Endometrial microvascular endothelial cells (primary cell): ENCODE measurements at regions not wholly inside any gene's neighbourhood (a gene's known extent, or its start where the extent isn't known, plus 50 kb on each side); places are given as distances from the start of the nearest gene placed in this dataset.

ENCODE experiments used
- in situ Hi-C: cut with HindIII; loops from 2 replicates; pipeline ENCODE4 v1.10.0; 2017; ENCODE audit warnings: low sequenced_read_pairs, low pct_unique_long_range_greater_than_20kb; ENCODE audit errors: inconsistent ontology term

DNA sequence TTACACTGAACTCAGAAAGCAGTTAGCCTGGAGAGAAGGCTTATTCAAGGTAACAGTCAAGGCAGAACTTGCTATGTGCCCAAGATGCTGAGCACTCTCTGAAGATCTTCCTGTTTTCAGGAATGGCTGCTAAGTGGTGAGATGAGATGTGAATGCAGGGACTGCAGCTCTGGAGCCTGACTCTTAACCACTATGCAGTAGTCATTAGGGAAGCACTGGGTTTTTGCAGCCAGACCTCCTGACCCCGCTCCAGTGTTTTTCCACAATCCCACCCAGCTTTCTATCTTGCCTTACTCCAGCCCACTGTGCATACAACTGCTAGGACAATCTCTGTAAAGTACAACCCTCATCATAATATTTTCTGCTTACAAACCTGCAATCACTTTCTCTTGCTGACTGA, 95.2 kb upstream of the LNX1 start:
- in situ Hi-C loops = no loop called here

DNA sequence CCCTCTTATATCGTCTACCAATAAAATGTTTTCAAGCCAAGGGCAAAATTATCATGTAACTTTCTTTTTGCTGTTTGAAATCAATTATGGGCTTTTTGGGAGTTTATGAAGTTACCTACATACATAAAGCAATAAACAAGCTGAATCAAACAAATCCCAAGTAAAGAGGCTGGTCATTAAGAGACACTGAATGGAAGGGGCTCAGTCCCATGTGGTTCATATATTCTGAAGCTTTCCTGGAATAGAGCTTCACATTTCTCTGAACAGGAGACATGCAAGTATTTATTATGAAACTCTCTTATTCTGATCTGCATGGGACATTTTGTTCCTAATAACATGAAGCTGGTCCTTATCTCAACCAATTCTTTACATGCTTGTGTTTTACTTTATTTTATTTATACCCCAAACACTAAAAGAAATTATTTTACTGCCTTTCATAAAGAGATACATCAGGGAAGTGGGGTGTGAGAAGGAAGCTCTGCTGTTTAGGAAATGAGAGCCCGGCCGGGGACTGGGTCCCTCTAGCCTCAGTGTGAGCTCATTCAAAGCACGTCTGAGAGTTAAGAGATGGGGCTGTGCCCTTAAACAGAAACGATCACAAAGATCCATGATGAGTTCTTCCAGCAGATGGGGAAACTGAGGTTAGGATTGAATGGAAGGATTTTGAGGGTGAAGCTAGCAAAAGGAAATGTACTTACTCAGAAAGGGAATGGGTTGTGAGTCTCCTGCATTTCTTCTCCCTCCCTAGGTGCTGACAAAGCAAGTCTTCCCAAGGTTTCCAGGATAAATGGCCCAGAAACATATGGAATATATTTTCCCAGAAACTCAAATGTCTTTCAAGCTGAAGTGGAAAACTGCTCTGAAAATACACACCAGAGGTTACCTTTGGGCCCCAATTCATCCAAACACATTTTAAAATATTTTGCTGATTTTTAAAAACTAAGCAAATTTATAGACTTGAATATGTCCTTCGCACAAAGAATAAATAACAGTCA, 93.1 kb upstream of the LNX1 start:
- in situ Hi-C loops = no loop called here

DNA sequence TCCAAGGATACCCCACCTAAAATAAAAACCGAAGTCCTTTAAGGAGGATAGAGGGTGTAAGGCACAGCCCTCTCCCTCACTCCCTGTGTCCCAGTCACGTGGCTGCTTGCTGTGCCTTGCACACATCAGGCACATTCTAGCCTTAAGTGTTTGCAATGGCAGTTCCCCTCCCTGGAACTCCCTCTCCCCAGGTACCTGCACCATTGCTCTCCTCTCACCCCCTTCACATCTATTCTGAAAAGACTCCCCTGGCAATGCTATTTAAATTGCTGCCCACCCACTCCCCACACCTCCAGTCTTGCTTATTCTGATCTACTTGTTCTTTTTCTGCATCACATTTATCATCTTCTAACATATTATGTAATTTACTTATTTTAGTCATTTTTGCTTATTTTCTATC, 91.6 kb upstream of the LNX1 start:
- in situ Hi-C loops = no loop called here

DNA sequence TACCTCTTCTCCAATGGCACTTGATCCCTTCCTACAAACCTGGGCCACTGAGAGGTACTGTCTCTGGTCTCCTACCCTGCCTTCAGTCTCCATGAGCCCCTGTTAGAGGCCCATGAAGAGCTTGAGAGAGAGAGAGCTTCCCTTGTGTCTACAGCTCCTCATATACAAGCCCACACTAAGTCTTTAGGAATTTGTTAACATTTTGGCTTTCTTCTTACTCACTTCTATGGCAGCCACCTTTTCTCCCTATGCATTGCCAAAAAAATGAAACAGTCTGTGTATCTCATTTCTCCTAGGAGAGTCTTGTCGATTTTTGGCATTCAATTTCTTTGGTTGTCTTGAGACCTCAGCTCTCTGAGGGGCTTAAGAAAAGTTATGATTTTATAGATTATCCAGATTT, 90.9 kb upstream of the LNX1 start:
- in situ Hi-C loops = no loop called here

DNA sequence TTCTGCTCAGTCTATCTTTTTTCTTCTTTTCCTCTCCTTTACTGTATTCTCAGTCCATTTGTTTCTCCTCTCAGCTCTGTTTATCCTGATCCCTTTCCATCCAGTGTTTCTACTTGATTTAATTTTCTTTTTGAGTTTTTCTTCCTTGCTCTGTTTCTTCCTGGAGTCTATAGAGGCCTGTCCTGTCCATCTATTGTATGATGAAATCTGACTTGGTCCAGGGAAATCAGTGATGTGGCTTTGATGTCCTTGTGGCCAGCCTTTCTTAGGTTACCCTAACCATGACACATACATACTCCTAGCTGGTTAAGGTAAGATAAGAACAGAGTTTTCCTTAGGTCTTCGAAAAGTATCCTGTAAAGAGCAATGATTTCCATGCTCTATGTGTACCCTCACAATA, 89.3 kb upstream of the LNX1 start:
- in situ Hi-C loops = no loop called here

DNA sequence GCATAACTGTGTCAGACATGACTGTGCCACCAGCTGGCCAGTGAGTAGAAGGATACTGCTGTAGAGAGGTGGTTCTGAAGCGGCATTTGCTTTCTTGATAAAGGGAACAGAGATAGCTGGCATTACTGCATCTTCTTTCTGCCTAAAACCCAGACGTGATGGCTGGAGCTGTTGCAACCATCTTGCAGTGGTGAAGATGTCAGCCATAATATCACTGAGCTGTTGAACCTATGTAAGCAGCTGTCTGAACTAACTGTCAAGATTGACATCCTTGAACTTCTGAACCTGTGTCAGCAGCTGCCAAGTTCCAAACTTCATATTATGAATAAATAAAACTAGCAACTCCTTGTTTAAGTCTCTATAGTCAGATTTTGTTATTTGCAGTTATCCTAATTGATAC, 88.9 kb upstream of the LNX1 start:
- in situ Hi-C loops = no loop called here

DNA sequence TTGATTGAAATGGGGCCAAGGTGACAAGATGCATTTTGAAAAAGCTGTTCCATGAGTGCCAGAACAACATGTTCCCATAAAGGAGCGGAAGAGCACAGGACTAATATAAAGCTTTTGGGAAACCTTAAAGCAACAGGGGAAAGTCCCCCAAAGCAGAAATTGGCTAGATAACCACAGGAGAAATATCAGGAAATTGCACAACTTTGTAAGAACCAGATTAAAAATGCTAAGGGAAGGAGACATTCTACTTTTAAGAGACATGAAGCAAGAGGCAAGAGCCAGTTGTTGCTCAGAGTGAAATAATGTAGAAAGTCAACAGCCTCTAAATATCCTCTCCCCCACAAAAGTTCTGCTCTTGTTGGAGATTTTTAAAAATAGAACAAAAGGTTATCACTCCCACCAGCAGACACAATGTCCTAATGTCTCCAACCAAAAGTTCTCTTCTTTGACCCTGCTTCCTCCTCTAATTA, 85.2 kb upstream of the LNX1 start:
- in situ Hi-C loops = no loop called here

DNA sequence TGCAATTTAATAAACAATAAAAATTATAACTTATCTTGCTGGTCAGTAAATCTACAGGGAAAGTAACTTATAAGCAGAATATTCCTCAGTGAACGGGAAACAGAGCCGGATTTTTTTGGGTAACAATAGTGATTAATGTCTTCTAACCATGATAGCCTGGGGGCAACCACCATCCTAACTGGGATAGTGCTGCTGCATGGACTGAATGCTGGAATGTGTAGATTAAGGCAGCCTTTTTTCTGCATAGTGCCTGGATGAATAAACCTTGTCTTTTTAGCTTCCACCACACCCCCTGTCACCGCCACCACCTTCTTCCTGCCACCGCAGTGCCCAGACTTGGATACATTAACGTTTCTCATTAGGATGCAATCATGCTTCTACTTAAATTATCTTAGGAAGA, 83.6 kb upstream of the LNX1 start:
- in situ Hi-C loops = no loop called here

DNA sequence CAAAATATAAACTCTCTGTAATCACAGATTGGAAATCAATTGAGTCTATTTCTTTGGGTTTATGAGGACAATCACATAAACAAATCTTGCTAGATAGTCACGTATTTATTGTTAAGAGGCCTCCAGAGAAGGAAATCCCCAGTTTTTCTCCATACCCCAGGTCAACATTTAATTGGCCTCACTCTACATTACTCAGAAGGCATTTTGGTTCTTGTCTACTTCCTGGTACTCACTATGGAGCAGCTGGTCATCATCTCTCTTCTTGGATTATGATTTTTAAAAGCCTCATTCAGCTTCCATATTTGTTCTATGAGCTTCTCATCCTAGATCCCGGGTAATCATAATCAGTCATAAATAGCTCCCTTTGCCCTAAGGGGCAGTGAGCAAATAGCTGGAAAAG, 81.6 kb upstream of the LNX1 start:
- in situ Hi-C loops = no loop called here

DNA sequence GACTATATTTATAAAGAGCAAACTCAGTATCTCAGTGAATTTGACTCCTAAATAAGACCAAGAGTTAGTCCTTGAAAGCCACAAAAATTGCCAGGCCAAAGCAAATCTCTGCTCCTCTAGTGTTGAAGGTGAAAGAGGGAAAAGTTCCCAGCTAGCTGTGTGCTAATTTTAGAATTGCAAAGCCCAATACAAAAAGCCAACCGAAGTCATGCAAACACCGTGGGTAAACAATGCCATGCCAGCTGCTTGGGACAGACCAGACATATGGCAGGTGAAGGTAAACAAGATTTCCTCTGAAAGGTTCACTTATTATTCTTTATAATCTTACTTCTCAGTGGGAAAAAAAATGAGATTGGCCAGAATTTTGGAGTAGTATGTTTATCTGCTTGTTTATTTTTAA, 80.5 kb upstream of the LNX1 start:
- in situ Hi-C loops = no loop called here

DNA sequence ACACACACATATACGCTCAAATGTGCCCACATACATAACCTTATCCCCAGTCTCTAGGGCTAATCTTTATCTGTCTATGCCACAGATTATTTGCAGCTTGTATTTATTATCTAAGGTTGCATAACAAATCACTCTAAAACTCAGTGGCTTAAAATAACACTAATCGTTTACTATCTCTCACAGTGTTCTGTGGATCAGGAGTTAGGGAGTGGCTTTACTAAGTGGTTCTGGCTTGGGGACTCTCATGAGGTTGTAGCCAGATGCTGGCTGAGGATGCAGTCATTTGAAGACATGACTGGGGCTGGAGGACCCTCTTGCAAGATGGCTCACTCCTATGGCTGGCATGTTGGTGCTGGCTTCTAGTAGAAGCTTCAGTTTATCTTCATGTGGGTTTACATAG, 68.5 kb upstream of the LNX1 start:
- in situ Hi-C loops = no loop called here

DNA sequence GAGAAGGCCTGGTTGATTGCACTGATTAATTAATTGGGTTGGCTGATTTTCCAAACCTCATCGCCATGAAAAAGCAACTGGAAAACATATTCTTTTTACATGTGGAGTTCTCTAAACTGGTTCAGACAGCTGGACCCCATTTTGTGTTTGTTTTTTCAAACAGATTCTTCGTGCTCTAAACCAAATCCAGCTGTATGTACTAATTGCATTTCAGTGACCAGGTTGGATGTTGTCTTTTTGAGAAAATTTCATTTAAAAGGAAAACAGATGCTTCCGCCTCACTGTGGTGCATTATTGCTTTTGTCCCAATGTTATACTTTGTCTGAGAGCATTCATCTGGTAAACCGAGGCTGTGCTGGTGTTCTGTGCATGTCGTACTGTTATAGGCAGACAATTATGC, 67.8 kb upstream of the LNX1 start:
- in situ Hi-C loops = no loop called here

DNA sequence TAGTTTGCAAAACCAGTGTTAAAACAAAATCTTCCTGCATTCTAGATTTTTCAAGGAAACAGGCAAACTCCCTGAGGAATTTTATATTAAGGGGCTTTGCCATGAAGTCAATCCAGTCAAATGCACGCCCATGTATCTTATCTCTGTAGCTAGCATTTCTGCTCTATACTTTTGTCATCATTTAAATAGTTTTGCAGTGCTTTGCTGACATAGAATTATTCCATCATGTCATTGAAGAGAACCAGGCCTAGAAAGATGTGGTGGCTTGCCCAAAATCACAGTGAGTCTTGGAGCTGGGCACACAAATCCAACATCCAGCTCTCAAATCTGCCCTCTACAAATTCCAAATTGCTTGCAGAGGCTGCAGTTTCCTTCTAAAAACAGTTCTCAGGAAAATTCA, 66.7 kb upstream of the LNX1 start:
- in situ Hi-C loops = no loop called here

DNA sequence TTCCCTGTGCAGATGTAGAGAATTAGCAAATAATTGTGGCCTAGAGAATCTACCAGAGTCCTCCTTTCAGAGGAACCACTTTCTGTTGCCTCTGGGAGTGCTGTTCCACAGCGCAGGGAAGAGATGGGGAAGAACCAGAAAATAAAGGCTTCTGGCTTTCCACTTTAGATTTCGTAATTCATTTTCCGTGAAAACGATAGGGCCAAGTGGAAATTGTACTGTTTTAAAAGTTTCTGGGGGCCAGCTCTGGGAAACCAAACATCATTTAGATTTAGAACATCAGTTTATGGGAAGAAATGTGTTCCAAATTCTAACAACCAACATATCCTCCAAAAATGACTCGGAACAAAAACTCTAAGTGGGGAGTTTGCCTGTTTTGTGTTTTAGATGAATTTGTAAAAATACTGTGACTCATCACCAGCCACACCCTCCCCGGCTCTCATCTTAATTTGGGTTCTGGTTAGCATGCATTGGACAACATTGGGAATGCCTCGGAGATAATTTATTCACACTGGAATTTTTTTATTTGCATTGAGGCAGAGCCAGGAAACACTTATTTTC, 65.2 kb upstream of the LNX1 start:
- in situ Hi-C loops = no loop called here

DNA sequence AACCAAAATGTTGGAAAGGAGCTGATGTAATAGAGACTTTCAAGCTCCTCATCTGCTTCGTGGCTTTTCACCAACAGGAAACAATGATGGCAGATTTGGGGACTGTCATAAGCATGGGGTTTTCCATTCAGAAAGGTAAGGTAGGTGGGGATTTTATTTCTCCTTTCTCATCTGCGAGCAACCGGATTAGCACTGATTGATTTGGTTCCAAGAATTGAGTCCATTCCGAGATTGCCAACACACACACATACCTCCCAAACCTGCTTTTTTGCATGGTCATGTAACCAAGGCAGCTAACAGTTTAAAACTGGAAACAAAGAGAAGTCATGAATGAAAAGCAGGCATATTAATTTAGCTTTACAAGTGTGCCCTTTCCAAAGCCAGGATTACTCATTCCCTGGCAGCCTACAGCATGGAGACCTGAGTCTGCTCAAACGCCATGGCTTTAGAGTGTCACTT, 63.0 kb upstream of the LNX1 start:
- in situ Hi-C loops = no loop called here

DNA sequence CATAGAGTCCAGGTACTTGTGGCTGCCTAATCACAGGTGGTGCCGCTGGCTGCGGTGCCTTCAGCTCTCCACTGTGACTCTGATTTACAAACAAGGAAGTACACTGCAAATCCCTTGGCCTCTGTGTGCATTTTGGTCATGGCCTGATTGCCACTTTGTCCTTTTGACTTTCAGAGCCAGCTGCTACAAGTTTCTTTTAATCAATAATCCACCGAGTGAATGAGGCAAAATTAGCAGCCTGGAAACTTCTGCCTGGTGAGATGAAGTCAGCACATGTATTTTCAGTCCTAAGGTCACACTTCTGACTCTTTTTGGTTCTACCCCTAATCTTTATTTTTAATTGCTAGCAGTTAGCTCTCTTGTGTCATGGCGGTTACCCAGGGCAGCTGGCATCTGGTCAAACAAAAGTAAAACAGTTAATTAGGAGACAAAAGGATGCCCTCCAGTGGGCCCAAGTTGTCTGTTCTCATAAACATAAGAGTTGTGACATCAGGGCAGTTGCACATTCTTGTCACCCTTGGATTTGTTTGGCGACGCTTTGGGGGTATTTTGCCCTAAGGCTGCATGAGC, 62.3 kb upstream of the LNX1 start:
- in situ Hi-C loops = no loop called here

DNA sequence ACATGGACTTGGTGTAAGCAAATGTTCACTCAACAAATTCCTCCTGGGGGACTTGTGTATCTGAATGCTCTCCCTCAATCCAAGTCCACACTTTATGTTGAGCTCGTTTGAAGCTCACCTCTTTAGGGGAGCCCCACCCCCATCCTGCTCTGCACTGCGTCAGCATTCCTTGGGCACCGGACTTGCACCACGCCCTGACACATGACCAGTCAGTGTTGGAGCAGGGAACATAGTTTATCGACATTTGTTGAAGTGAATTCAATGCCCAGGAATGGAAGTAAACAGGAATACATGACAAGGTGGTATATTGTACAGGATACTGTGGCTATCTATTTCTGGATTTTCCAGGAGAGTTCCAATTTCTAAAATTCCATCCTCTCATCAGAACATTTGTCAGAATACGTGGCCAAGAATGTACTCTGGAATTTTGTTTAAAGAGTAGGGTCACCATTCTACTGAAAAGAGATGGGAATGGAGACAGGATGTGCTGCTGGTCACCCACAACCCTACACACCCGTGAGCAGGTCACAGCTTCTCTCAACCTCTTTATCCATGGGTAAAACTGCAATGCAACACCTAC, 60.0 kb upstream of the LNX1 start:
- in situ Hi-C loops = no loop called here

DNA sequence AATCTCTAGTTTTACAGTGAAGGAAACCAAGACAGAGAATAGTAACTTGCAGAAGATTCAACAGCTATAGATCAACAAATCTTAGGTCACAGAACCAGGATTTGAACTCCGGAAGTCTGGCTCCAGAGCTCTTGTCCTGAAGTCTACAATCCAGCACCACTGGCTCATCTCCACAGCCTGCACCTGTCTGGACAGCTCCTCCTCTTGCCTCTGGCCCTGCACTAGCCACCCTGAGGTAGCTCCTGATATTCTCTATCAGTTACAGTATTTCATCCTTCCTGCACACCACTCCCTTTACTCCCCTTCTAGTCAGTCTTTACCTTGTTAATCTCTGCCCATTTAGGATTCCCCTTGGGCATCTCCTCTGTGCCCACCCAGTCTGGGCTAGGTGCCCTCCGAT, 58.1 kb upstream of the LNX1 start:
- in situ Hi-C loops = no loop called here

DNA sequence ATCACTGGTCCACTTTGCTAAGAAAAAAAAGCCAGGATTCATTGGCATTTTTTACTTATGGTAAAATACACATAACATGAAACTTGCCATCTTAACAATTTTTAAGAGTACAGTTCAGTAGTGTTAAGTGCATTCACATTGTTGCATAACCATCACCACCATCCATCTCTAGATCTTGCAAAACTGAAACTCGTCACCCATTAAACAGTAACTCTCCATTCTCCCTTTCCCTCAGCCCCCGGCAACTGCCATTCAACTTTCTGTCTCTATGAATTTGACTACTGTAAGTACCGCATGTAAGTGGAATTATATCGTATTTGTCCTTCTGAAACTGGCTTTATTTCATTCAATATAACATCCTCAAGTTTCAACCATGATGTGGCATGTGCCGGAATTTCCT, 56.3 kb upstream of the LNX1 start:
- in situ Hi-C loops = no loop called here

DNA sequence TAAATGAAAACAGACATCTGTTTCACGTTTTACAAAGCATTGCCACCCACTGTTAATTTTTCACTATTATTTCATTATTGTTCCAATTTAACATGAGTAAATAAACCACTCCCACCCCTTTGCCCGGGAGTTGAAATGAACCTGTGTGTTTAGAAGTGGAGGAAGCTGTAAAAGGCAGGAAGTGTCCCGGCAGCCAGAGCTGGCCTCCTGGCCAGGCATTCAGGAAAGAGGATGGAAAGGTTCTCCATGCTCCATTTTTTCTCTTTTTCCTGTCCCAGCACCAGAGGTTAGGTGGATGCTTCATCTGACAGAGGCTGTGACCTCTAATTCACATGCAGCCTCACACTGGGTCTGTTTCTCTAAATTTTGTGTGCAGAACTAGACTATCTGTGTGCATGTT, 55.5 kb upstream of the LNX1 start:
- in situ Hi-C loops = no loop called here
